ENCODE measurements at regions not wholly inside any gene's neighbourhood (a gene's known extent, or its start where the extent isn't known, plus 50 kb on each side); places are given as distances from the start of the nearest gene placed in this dataset.

GRCh38 chr2:8343031-8343430, 338.8 kb upstream of the ID2 start:
- TF ChIP-seq EGR1 (IDR thresholded peaks at IDR 0.05) (no peak), TAF1 (IDR thresholded peaks at IDR 0.05; ENCODE audit: low read depth) (no peak), EP300 (IDR thresholded peaks at IDR 0.05; ENCODE audit: borderline replicate concordance) (no peak), YY1 (IDR thresholded peaks at IDR 0.05; ENCODE audit: low read depth) (no peak), TCF12 (IDR thresholded peaks at IDR 0.05; ENCODE audit: low read depth) (no peak), MAX (IDR thresholded peaks at IDR 0.05) (no peak), REST (IDR thresholded peaks at IDR 0.05; ENCODE audit: low read depth) (no peak), FOXM1 (IDR thresholded peaks at IDR 0.05; ENCODE audit: borderline replicate concordance, low read depth) (no peak), RAD21 (IDR thresholded peaks at IDR 0.05; ENCODE audit: low read depth) (no peak), CREB1 (IDR thresholded peaks at IDR 0.05; ENCODE audit: low read depth) (no peak), CEBPB (IDR thresholded peaks at IDR 0.05) (no peak), USF1 (IDR thresholded peaks at IDR 0.05) (no peak), ZBTB7A (IDR thresholded peaks at IDR 0.05; ENCODE audit: low read depth) (no peak), NFIC (IDR thresholded peaks at IDR 0.05) (no peak), TEAD4 (IDR thresholded peaks at IDR 0.05) (no peak)

- TF ChIP-seq RAD21 (IDR thresholded peaks at IDR 0.05; ENCODE audit: low read depth): no peak
- no peak for TF ChIP-seq TEAD4 (IDR thresholded peaks at IDR 0.05)
- no peak for TF ChIP-seq TAF1 (IDR thresholded peaks at IDR 0.05; ENCODE audit: low read depth)
- TF ChIP-seq EP300 (IDR thresholded peaks at IDR 0.05; ENCODE audit: borderline replicate concordance): no peak
- TF ChIP-seq USF1 (IDR thresholded peaks at IDR 0.05): no peak
- TF ChIP-seq YY1 (IDR thresholded peaks at IDR 0.05; ENCODE audit: low read depth): no peak
- no peak for TF ChIP-seq TCF12 (IDR thresholded peaks at IDR 0.05; ENCODE audit: low read depth)
- no peak for TF ChIP-seq CEBPB (IDR thresholded peaks at IDR 0.05)
- no peak for TF ChIP-seq ZBTB7A (IDR thresholded peaks at IDR 0.05; ENCODE audit: low read depth)
- no peak for TF ChIP-seq FOXM1 (IDR thresholded peaks at IDR 0.05; ENCODE audit: borderline replicate concordance, low read depth)
- no peak for TF ChIP-seq MAX (IDR thresholded peaks at IDR 0.05)
- TF ChIP-seq CREB1 (IDR thresholded peaks at IDR 0.05; ENCODE audit: low read depth): no peak
These were observed 337.4 kb upstream of the ID2 start for GRCh38 chr2:8344144-8345097.

- no peak for TF ChIP-seq YY1 (IDR thresholded peaks at IDR 0.05; ENCODE audit: low read depth)
- TF ChIP-seq TAF1 (IDR thresholded peaks at IDR 0.05; ENCODE audit: low read depth): no peak
- no peak for TF ChIP-seq TEAD4 (IDR thresholded peaks at IDR 0.05)
- no peak for TF ChIP-seq FOXM1 (IDR thresholded peaks at IDR 0.05; ENCODE audit: borderline replicate concordance, low read depth)
- no peak for TF ChIP-seq EP300 (IDR thresholded peaks at IDR 0.05; ENCODE audit: borderline replicate concordance)
- TF ChIP-seq RAD21 (IDR thresholded peaks at IDR 0.05; ENCODE audit: low read depth): no peak
- no peak for TF ChIP-seq NFIC (IDR thresholded peaks at IDR 0.05)
- TF ChIP-seq ZBTB7A (IDR thresholded peaks at IDR 0.05; ENCODE audit: low read depth): no peak
- TF ChIP-seq EGR1 (IDR thresholded peaks at IDR 0.05): no peak
- no peak for TF ChIP-seq USF1 (IDR thresholded peaks at IDR 0.05)
- no peak for TF ChIP-seq CEBPB (IDR thresholded peaks at IDR 0.05)
- TF ChIP-seq REST (IDR thresholded peaks at IDR 0.05; ENCODE audit: low read depth): no peak
- no peak for TF ChIP-seq TCF12 (IDR thresholded peaks at IDR 0.05; ENCODE audit: low read depth)
- no peak for TF ChIP-seq CREB1 (IDR thresholded peaks at IDR 0.05; ENCODE audit: low read depth)
- TF ChIP-seq MAX (IDR thresholded peaks at IDR 0.05): no peak
These were observed 336.7 kb upstream of the ID2 start for GRCh38 chr2:8345200-8345599.

- no peak for TF ChIP-seq ZBTB7A (IDR thresholded peaks at IDR 0.05; ENCODE audit: low read depth)
- no peak for TF ChIP-seq EGR1 (IDR thresholded peaks at IDR 0.05)
- no peak for TF ChIP-seq REST (IDR thresholded peaks at IDR 0.05; ENCODE audit: low read depth)
- no peak for TF ChIP-seq YY1 (IDR thresholded peaks at IDR 0.05; ENCODE audit: low read depth)
- no peak for TF ChIP-seq RAD21 (IDR thresholded peaks at IDR 0.05; ENCODE audit: low read depth)
- TF ChIP-seq MAX (IDR thresholded peaks at IDR 0.05): no peak
- TF ChIP-seq FOXM1 (IDR thresholded peaks at IDR 0.05; ENCODE audit: borderline replicate concordance, low read depth): no peak
- TF ChIP-seq CEBPB (IDR thresholded peaks at IDR 0.05): no peak
- TF ChIP-seq TAF1 (IDR thresholded peaks at IDR 0.05; ENCODE audit: low read depth): no peak
- TF ChIP-seq TCF12 (IDR thresholded peaks at IDR 0.05; ENCODE audit: low read depth): no peak
- TF ChIP-seq CREB1 (IDR thresholded peaks at IDR 0.05; ENCODE audit: low read depth): no peak
- TF ChIP-seq NFIC (IDR thresholded peaks at IDR 0.05): no peak
- TF ChIP-seq EP300 (IDR thresholded peaks at IDR 0.05; ENCODE audit: borderline replicate concordance): no peak
- no peak for TF ChIP-seq USF1 (IDR thresholded peaks at IDR 0.05)
- TF ChIP-seq TEAD4 (IDR thresholded peaks at IDR 0.05): no peak
These were observed 335.6 kb upstream of the ID2 start for GRCh38 chr2:8346208-8346607.
